Calu3 (cell line): ENCODE measurements at regions not wholly inside any gene's neighbourhood (a gene's known extent, or its start where the extent isn't known, plus 50 kb on each side); places are given as distances from the start of the nearest gene placed in this dataset.

ENCODE experiments used
- BruUV-seq: library from RNA; stranded (reverse); fragments of 400-500 nt; replicated peaks from 2 replicates; lab custom pipeline; 2021; lab: Mats Ljungman, UMichigan
- CTCF ChIA-PET: fragments of 300-600 bp; sonication (Branson Sonifier 250); formaldehyde crosslinking; loops from one replicate; lab custom pipeline; 2022; ENCODE audit warnings: antibody characterized with exemption; lab: Charles Lee
- DNase-seq: peaks from one replicate; pipeline ENCODE4 v3.0.0; 2022
- H3K27ac Mint-ChIP-seq: one replicate; pipeline ENCODE4 v1.8.0; 2022; ENCODE audit warnings: mixed read lengths; ENCODE audit not compliant: unreplicated experiment
- H3K27me3 Mint-ChIP-seq: one replicate; pipeline ENCODE4 v1.8.0; 2022; ENCODE audit warnings: mixed read lengths; ENCODE audit not compliant: unreplicated experiment
- H3K36me3 Mint-ChIP-seq: one replicate; pipeline ENCODE4 v1.8.0; 2022; ENCODE audit warnings: mild to moderate bottlenecking, moderate library complexity, mixed read lengths; ENCODE audit not compliant: insufficient read depth, unreplicated experiment
- H3K4me1 Mint-ChIP-seq: one replicate; pipeline ENCODE4 v1.8.0; 2022; ENCODE audit warnings: mild to moderate bottlenecking, low read depth, mixed read lengths; ENCODE audit not compliant: unreplicated experiment
- H3K4me3 Mint-ChIP-seq: one replicate; pipeline ENCODE4 v1.8.0; 2022; ENCODE audit warnings: mild to moderate bottlenecking, low read depth, moderate library complexity, mixed read lengths; ENCODE audit not compliant: unreplicated experiment
- H3K9me3 Mint-ChIP-seq: one replicate; pipeline ENCODE4 v1.8.0; 2022; ENCODE audit warnings: low read depth, mixed read lengths; ENCODE audit not compliant: unreplicated experiment
- CTCF ChIP-seq: fragments of 200-600 bp; IDR thresholded peaks from one replicate; pipeline ENCODE4 v1.8.0; 2022; ENCODE audit warnings: antibody characterized with exemption; ENCODE audit not compliant: unreplicated experiment
- intact Hi-C: fragments of 100-400 bp; cut with micrococcal nuclease; formaldehyde crosslinking; loops from one replicate; pipeline ENCODE4 v1.10.0; 2022; ENCODE audit not compliant: unreplicated experiment

- CTCF ChIA-PET = no interaction called here
Measured at GRCh38 chr2:49834433-49834832, 680.1 kb upstream of the FSHR start.

GRCh38 chr2:49832555-49832954 lies 678.2 kb upstream of the FSHR start:
- intact Hi-C loops = no loop called here
- Mint-ChIP-seq H3K36me3 (no peaks in the 10 kb centered on the region), H3K4me1 (no peaks in the 10 kb centered on the region), H3K27me3 (no peaks in the 10 kb centered on the region), H3K4me3 (no peak overlapping the region), H3K9me3 (peaks cover 3% of the 10 kb centered on the region), H3K27ac (no peak overlapping the region)
- CTCF ChIA-PET = interaction anchor here (0.6 to 0.9 kb wide), 2 partner anchors 144 to 301 kb away, joined by 3 read pairs; no protein-coding TSS in a partner anchor
- BruUV-seq = no TSS peak
- no peak for TF ChIP-seq CTCF
- DNase-seq = no peak

More at GRCh38 chr2:49834433-49834832, 680.1 kb upstream of the FSHR start:
- no peak for DNase-seq
- Mint-ChIP-seq H3K4me1 (no peaks in the 10 kb centered on the region), H3K27ac (no peak overlapping the region), H3K4me3 (no peak overlapping the region), H3K9me3 (no peaks in the 10 kb centered on the region), H3K27me3 (no peaks in the 10 kb centered on the region), H3K36me3 (no peaks in the 10 kb centered on the region)
- BruUV-seq = no TSS peak
- intact Hi-C loops = no loop called here
- TF ChIP-seq CTCF = no peak

GRCh38 chr2:49831698-49832367 lies 677.5 kb upstream of the FSHR start:
- no peak for DNase-seq
- no peak for TF ChIP-seq CTCF
- H3K4me3 Mint-ChIP-seq = no peak overlapping the region
- intact Hi-C loops = no loop called here
- no peaks in the 10 kb centered on the region for H3K27me3 Mint-ChIP-seq
- H3K36me3 Mint-ChIP-seq = no peaks in the 10 kb centered on the region
- H3K27ac Mint-ChIP-seq = no peak overlapping the region
- H3K4me1 Mint-ChIP-seq = no peaks in the 10 kb centered on the region
- CTCF ChIA-PET = interaction anchor here (0.9 kb wide), 1 partner anchor 302 kb away, joined by 3 read pairs; no protein-coding TSS in a partner anchor
- no TSS peak for BruUV-seq
- peaks cover 4% of the 10 kb centered on the region for H3K9me3 Mint-ChIP-seq

- BruUV-seq = no TSS peak
- DNase-seq = no peak
- Mint-ChIP-seq H3K9me3 (peaks cover 7% of the 10 kb centered on the region), H3K4me3 (no peak overlapping the region), H3K36me3 (no peaks in the 10 kb centered on the region), H3K27me3 (no peaks in the 10 kb centered on the region), H3K27ac (no peak overlapping the region), H3K4me1 (no peaks in the 10 kb centered on the region)
- CTCF ChIA-PET = no interaction called here
- intact Hi-C loops = no loop called here
- TF ChIP-seq CTCF = no peak
Measured at GRCh38 chr2:49830846-49831245, 676.5 kb upstream of the FSHR start.
